ENCODE measurements at regions not wholly inside any gene's neighbourhood (a gene's known extent, or its start where the extent isn't known, plus 50 kb on each side); places are given as distances from the start of the nearest gene placed in this dataset.
"Not testable (repeated sequence)": the region's sequence is repeated elsewhere in the genome, so short reads cannot be mapped to it uniquely, and the experiment has no call there.

GRCh38 chr4:85039526-85039925 is 73.0 kb upstream of the WDFY3 start:
- Histone ChIP-seq H3K9me3 (ENCODE audit: severe bottlenecking) (no peaks in the 10 kb centered on the region), H3K27me3 (ENCODE audit: insufficient read depth, low read depth, severe bottlenecking) (no peaks in the 10 kb centered on the region), H3K36me3 (no peaks in the 10 kb centered on the region), H3K4me3 (ENCODE audit: low read depth, low read length) (no peak overlapping the region), H3K27ac (no peak overlapping the region)
- no peak for DNase-seq
- no peak for TF ChIP-seq CTCF (IDR thresholded peaks at IDR 0.05; ENCODE audit: low read depth, low read length)

- not testable (repeated sequence) for H3K9me3 ChIP-seq (ENCODE audit: severe bottlenecking); H3K27ac ChIP-seq; H3K27me3 ChIP-seq (ENCODE audit: insufficient read depth, low read depth, severe bottlenecking); H3K36me3 ChIP-seq; H3K4me3 ChIP-seq (ENCODE audit: low read depth, low read length); DNase-seq
These were observed 77.5 kb upstream of the WDFY3 start for GRCh38 chr4:85043812-85044496.

- Histone ChIP-seq H3K4me3 (ENCODE audit: low read depth, low read length) (no peak overlapping the region), H3K36me3 (no peaks in the 10 kb centered on the region), H3K27me3 (ENCODE audit: insufficient read depth, low read depth, severe bottlenecking) (no peaks in the 10 kb centered on the region), H3K27ac (no peak overlapping the region), H3K9me3 (ENCODE audit: severe bottlenecking) (no peaks in the 10 kb centered on the region)
- TF ChIP-seq CTCF (IDR thresholded peaks at IDR 0.05; ENCODE audit: low read depth, low read length) = no peak
- no peak for DNase-seq
These were observed 84.2 kb upstream of the WDFY3 start for GRCh38 chr4:85050736-85051135.

- Histone ChIP-seq H3K4me3 (ENCODE audit: low read depth, low read length) (no peak overlapping the region), H3K36me3 (no peaks in the 10 kb centered on the region), H3K27ac (no peak overlapping the region), H3K27me3 (ENCODE audit: insufficient read depth, low read depth, severe bottlenecking) (no peaks in the 10 kb centered on the region), H3K9me3 (ENCODE audit: severe bottlenecking) (no peaks in the 10 kb centered on the region)
- TF ChIP-seq CTCF (IDR thresholded peaks at IDR 0.05; ENCODE audit: low read depth, low read length) = no peak
- DNase-seq = no peak
These were observed 85.0 kb upstream of the WDFY3 start for GRCh38 chr4:85051526-85051925.

- not testable (repeated sequence) for H3K27ac ChIP-seq; DNase-seq; H3K36me3 ChIP-seq; H3K9me3 ChIP-seq (ENCODE audit: severe bottlenecking); H3K27me3 ChIP-seq (ENCODE audit: insufficient read depth, low read depth, severe bottlenecking); H3K4me3 ChIP-seq (ENCODE audit: low read depth, low read length)
These were observed 88.4 kb upstream of the WDFY3 start for GRCh38 chr4:85054925-85055324.

- Histone ChIP-seq H3K9me3 (ENCODE audit: severe bottlenecking) (no peaks in the 10 kb centered on the region), H3K27ac (no peak overlapping the region), H3K4me3 (ENCODE audit: low read depth, low read length) (no peak overlapping the region), H3K36me3 (no peaks in the 10 kb centered on the region), H3K27me3 (ENCODE audit: insufficient read depth, low read depth, severe bottlenecking) (no peaks in the 10 kb centered on the region)
- TF ChIP-seq CTCF (IDR thresholded peaks at IDR 0.05; ENCODE audit: low read depth, low read length) = no peak
- DNase-seq = no peak
These were observed 92.1 kb upstream of the WDFY3 start for GRCh38 chr4:85058551-85058950.

- TF ChIP-seq CTCF (IDR thresholded peaks at IDR 0.05; ENCODE audit: low read depth, low read length) = no peak
- no peaks in the 10 kb centered on the region for H3K9me3 ChIP-seq (ENCODE audit: severe bottlenecking)
- H3K36me3 ChIP-seq = no peaks in the 10 kb centered on the region
- H3K27ac ChIP-seq = no peak overlapping the region
- H3K4me3 ChIP-seq (ENCODE audit: low read depth, low read length) = no peak overlapping the region
- no peaks in the 10 kb centered on the region for H3K27me3 ChIP-seq (ENCODE audit: insufficient read depth, low read depth, severe bottlenecking)
- no peak for DNase-seq
These were observed 95.5 kb upstream of the WDFY3 start for GRCh38 chr4:85061974-85062373.

All from WERI-Rb-1 (cell line).